CD14-positive monocyte (primary cell): ENCODE measurements at regions not wholly inside any gene's neighbourhood (a gene's known extent, or its start where the extent isn't known, plus 50 kb on each side); places are given as distances from the start of the nearest gene placed in this dataset.
A peak's percentile ranks its signal among the peaks of the same experiment; 100 is the strongest.

Source experiments
- DNase-seq, 3 donors: peaks; one replicate each; pipeline ENCODE4 v3.0.0-alpha.2; 2011 to 2022
- H2AFZ ChIP-seq: 2 replicates; pipeline ENCODE4 v1.6.0; 2012; ENCODE audit warnings: mild to moderate bottlenecking, low read depth, low read length, inconsistent platforms; ENCODE audit not compliant: insufficient read depth, poor library complexity, severe bottlenecking
- H3K27ac ChIP-seq, 2 donors: 1 replicate in 1 of 2; 2 replicates in 1 of 2; pipeline ENCODE4 v1.5.1; 2012 to 2013; ENCODE audit warnings: low read length in 2 of 2, control low read depth in 1 of 2, inconsistent platforms in 1 of 2, low read depth in 1 of 2, mild to moderate bottlenecking in 1 of 2
- H3K27me3 ChIP-seq, 2 donors: one replicate each; pipeline versions ENCODE4 v1.6.0 to v1.6.1; 2011 to 2013; ENCODE audit warnings: low read length in 2 of 2; ENCODE audit not compliant: control insufficient read depth in 2 of 2, insufficient read depth in 2 of 2
- H3K36me3 ChIP-seq, 2 donors: replicated peaks in 1 of 2; 1 replicate in 1 of 2; 2 replicates in 1 of 2; pipeline versions ENCODE4 v1.5.1 to v1.6.1; 2012 to 2013; ENCODE audit warnings: low read length in 2 of 2, control low read depth in 1 of 2, inconsistent platforms in 1 of 2, mild to moderate bottlenecking in 1 of 2; ENCODE audit not compliant: insufficient read depth in 2 of 2, control insufficient read depth in 1 of 2
- H3K4me1 ChIP-seq, 2 donors: 1 replicate in 1 of 2; 2 replicates in 1 of 2; pipeline versions ENCODE4 v1.5.1 to v1.6.1; 2012 to 2013; ENCODE audit warnings: low read length in 2 of 2, control low read depth in 1 of 2, inconsistent platforms in 1 of 2, mild to moderate bottlenecking in 1 of 2, moderate library complexity in 1 of 2; ENCODE audit not compliant: insufficient read depth in 2 of 2, control insufficient read depth in 1 of 2
- H3K4me2 ChIP-seq: replicated peaks from 2 replicates; pipeline ENCODE3; 2012; ENCODE audit warnings: low read length, moderate library complexity, mild to moderate bottlenecking; ENCODE audit not compliant: poor library complexity, severe bottlenecking; ENCODE audit errors: extremely low read depth
- H3K4me3 ChIP-seq, 3 experiments: fragments of 200-600 bp in 1 of 3; sonication (generic) in 1 of 3; replicated peaks in 1 of 3; 1 replicate in 2 of 3; 2 replicates in 1 of 3; pipeline ENCODE4 v1.5.1; 2011 to 2013; ENCODE audit warnings: low read length in 3 of 3, mild to moderate bottlenecking in 3 of 3, control low read depth in 2 of 3, low read depth in 2 of 3, inconsistent platforms in 1 of 3, moderate library complexity in 1 of 3
- H3K79me2 ChIP-seq: 2 replicates; pipeline ENCODE4 v1.6.0; 2012; ENCODE audit warnings: mild to moderate bottlenecking, control low read depth, inconsistent platforms, low read length, moderate library complexity; ENCODE audit not compliant: insufficient read depth
- H3K9ac ChIP-seq: 2 replicates; pipeline ENCODE4 v1.6.0; 2017; ENCODE audit warnings: low read length, mild to moderate bottlenecking; ENCODE audit not compliant: insufficient read depth, poor library complexity, severe bottlenecking
- H3K9me3 ChIP-seq, 2 donors: replicated peaks in 1 of 2; 1 replicate in 1 of 2; 2 replicates in 1 of 2; pipeline versions ENCODE4 v1.5.1 to v1.6.1; 2012 to 2013; ENCODE audit warnings: low read length in 2 of 2, control low read depth in 1 of 2; ENCODE audit not compliant: control insufficient read depth in 1 of 2, insufficient read depth in 1 of 2
- H4K20me1 ChIP-seq: 2 replicates; pipeline ENCODE4 v1.6.0; 2012; ENCODE audit warnings: mild to moderate bottlenecking, low read length, control low read depth, moderate library complexity; ENCODE audit not compliant: insufficient read depth
- H3K27ac Mint-ChIP-seq, 7 donors: one replicate each; pipeline ENCODE4 v1.8.0; 2020; ENCODE audit warnings: mild to moderate bottlenecking in 7 of 7, mixed read lengths in 7 of 7, moderate library complexity in 6 of 7, inconsistent platforms in 2 of 7
- H3K27me3 Mint-ChIP-seq, 3 donors: one replicate each; pipeline ENCODE4 v1.8.0; 2021 to 2022; ENCODE audit warnings: low read depth in 3 of 3, mild to moderate bottlenecking in 3 of 3, mixed read lengths in 3 of 3, moderate library complexity in 3 of 3, inconsistent platforms in 1 of 3
- H3K36me3 Mint-ChIP-seq, 2 donors: one replicate each; pipeline ENCODE4 v1.8.0; 2020; ENCODE audit warnings: mixed read lengths in 2 of 2, inconsistent platforms in 1 of 2, mild to moderate bottlenecking in 1 of 2
- H3K4me1 Mint-ChIP-seq: one replicate; pipeline ENCODE4 v1.8.0; 2020; ENCODE audit warnings: mild to moderate bottlenecking, mixed read lengths
- H3K4me3 Mint-ChIP-seq, 2 donors: one replicate each; pipeline ENCODE4 v1.8.0; 2020; ENCODE audit warnings: mild to moderate bottlenecking in 2 of 2, mixed read lengths in 2 of 2, moderate library complexity in 1 of 2
- H3K9me3 Mint-ChIP-seq, 7 donors: one replicate each; pipeline ENCODE4 v1.8.0; 2020 to 2022; ENCODE audit warnings: mixed read lengths in 7 of 7, mild to moderate bottlenecking in 6 of 7, moderate library complexity in 6 of 7, inconsistent platforms in 2 of 7
- CTCF ChIP-seq: fragments of 200-600 bp; IDR thresholded peaks from one replicate; pipeline ENCODE4 v1.8.0; 2022; ENCODE audit warnings: antibody characterized with exemption, mild to moderate bottlenecking
- WGBS: methylation state at CpG from one replicate; pipeline ENCODE4 v1.1.5; 2013; ENCODE audit warnings: missing lambda C conversion rate; ENCODE audit not compliant: insufficient coverage; 5-methylcytosine and 5-hydroxymethylcytosine counted together
- intact Hi-C, 2 donors: fragments of 100-400 bp; cut with micrococcal nuclease; formaldehyde crosslinking; loops; one replicate each; pipeline versions ENCODE4 v1.15.0 to v1.15.1; 2023

GRCh38 chr6:26172608-26172968 lies 85.4 kb downstream of the HFE start:
- Histone ChIP-seq H3K9me3 (no peaks in the 10 kb centered on the region), H3K27me3 (no peaks in the 10 kb centered on the region), H3K9ac (peak overlapping the region; percentile 95), H3K36me3 (no peaks in the 10 kb centered on the region), H3K27ac (peak overlapping the region; percentile 91 to 99), H3K4me2 (peak overlapping the region; percentile 76), H3K4me3 (peak overlapping the region; percentile 76 to 86 (median 82)), H2AFZ (peak overlapping the region; percentile 68), H3K4me1 (peaks cover 21 to 23% of the 10 kb centered on the region in 2 donors), H3K79me2 (peaks cover 29% of the 10 kb centered on the region), H4K20me1 (no peaks in the 10 kb centered on the region)
- Mint-ChIP-seq H3K27me3 (no peaks in the 10 kb centered on the region), H3K4me1 (peaks cover 32% of the 10 kb centered on the region), H3K4me3 (peak overlapping the region; percentile 90 to 96), H3K36me3 (no peaks in the 10 kb centered on the region), H3K27ac (peak overlapping the region; percentile 98 to 99 (median 99)), H3K9me3 (no peaks in the 10 kb centered on the region)
- no peak for TF ChIP-seq CTCF
- intact Hi-C loops = loop anchor here in 1 of 2 donors (10.0 kb wide), 1 partner anchor 402 kb away; no protein-coding TSS in a partner anchor
- DNase-seq = peak; percentile 68 to 85 (median 68)
- no CpG with 5 or more reads among the region's 10 CpGs for WGBS

- no peaks in the 10 kb centered on the region for H3K36me3 Mint-ChIP-seq
- intact Hi-C loops = loop anchor here in 1 of 2 donors (10.0 kb wide), 1 partner anchor 401 kb away; no protein-coding TSS in a partner anchor
- H4K20me1 ChIP-seq = no peaks in the 10 kb centered on the region
- peaks cover 32% of the 10 kb centered on the region for H3K4me1 Mint-ChIP-seq
- H3K9ac ChIP-seq = no peak overlapping the region
- peak overlapping the region in 1 of 2 donors; percentile 53 for H3K27ac ChIP-seq
- no peak overlapping the region for H3K4me2 ChIP-seq
- no peak for TF ChIP-seq CTCF
- H3K79me2 ChIP-seq = peaks cover 26% of the 10 kb centered on the region
- H3K4me1 ChIP-seq = peaks cover 21 to 23% of the 10 kb centered on the region in 2 donors
- peak overlapping the region in 6 of 7 donors; percentile 20 to 98 (median 54) for H3K27ac Mint-ChIP-seq
- H3K27me3 Mint-ChIP-seq = peaks cover 0 to under 1% (median 0%) of the 10 kb centered on the region in 3 donors
- no peak overlapping the region for H3K4me3 Mint-ChIP-seq
- DNase-seq = no peak
- H3K36me3 ChIP-seq = no peaks in the 10 kb centered on the region
- H3K27me3 ChIP-seq = no peaks in the 10 kb centered on the region
- H3K9me3 Mint-ChIP-seq = peaks cover 0 to 2% (median 0%) of the 10 kb centered on the region in 7 donors
- no peak overlapping the region for H2AFZ ChIP-seq
- no peak overlapping the region for H3K4me3 ChIP-seq
- 83% methylated on average over 1 of the region's 4 CpGs for WGBS
- H3K9me3 ChIP-seq = no peaks in the 10 kb centered on the region
Observed at GRCh38 chr6:26173836-26174145, 86.6 kb downstream of the HFE start.
